Left lobe of liver (tissue), 2 donors: ENCODE measurements at regions not wholly inside any gene's neighbourhood (a gene's known extent, or its start where the extent isn't known, plus 50 kb on each side); places are given as distances from the start of the nearest gene placed in this dataset.

ENCODE experiments used
- ATAC-seq: fragments of 200-7000 bp; cut with Tn5 transposase; one replicate; pipeline ENCODE4 v1.9.1; 2020; ENCODE audit warnings: mild to moderate bottlenecking, moderate library complexity
- DNase-seq: peaks from one replicate; pipeline ENCODE4 v3.0.0-alpha.2; 2020; ENCODE audit warnings: low spot score
- donor health status: DM: no; HTN: no; CAD: no; lungs with moderate emphysema.
- donor health status: DM: no; HTN: yes; CAD: no.

- DNase-seq = no peak
- peak; percentile 43 for ATAC-seq
Measured at GRCh38 chr16:73713778-73714495, 582.7 kb upstream of the PSMD7 start.

GRCh38 chr16:73713251-73713650, 583.4 kb upstream of the PSMD7 start:
- DNase-seq (no peak), ATAC-seq (no peak)

GRCh38 chr16:73711406-73712080, 585.1 kb upstream of the PSMD7 start:
- ATAC-seq = no peak
- no peak for DNase-seq

DNA sequence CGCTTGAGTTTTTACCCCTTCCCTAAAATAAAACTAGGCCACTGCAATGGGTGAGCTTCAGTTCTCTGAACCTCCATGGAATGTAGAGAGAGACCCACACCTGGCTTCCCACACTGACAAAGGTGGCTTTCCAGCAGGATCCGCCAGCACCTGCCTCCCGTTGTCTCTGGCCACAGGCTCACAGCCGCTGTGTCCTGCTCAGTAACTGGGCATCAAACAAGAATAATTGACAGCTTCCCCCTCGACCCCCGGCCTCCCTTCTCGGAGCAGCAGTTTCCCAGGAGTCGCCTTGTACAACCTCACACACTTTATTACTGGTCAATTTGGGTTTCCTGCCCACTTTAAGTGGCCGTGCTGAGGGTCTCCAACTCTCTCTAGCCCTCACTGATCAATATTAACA, 586.1 kb upstream of the PSMD7 start:
- no peak for ATAC-seq

DNA sequence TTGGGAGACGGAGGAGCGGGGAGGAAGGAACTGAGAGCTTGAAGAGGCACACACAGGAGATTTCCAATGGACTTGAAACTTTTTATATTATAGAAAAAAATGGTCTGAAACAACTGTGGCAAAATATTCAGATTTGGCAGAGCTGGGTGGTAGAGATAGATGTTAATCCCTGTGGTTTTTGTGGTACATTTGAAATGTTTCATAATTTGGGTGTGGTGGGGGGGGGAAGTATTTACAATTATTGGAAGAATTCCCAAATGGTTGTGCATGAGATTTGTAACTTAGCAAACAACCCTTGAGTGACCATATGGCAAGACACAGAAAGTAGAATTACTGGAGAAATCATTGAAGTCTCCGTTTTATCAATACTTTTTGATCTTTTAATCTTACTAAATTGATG, 588.8 kb upstream of the PSMD7 start:
- no peak for DNase-seq
- ATAC-seq = no peak

More for the DNA sequence above, 586.1 kb upstream of the PSMD7 start:
- DNase-seq = no peak

GRCh38 chr16:73703891-73704290, 592.7 kb upstream of the PSMD7 start:
- DNase-seq (no peak), ATAC-seq (no peak)

DNA sequence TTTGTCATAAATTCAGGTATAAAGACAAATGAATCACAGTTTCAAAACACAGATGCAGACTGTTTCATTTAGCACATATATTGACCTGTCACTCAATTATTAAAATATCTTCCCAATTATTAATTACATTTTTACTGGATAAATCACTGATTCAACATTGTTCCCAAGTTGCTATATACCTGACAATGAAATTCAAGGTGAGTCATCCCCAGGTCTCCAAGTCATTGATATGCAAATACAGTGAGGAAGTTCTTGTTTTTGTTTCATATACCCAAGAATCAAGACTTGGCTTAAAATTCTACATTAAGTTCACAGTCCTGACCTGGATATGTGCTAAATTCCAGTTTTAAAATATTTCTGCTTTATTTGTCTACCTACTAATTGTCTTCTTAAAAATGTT, 599.3 kb upstream of the PSMD7 start:
- DNase-seq (no peak), ATAC-seq (no peak)

- ATAC-seq = no peak
- no peak for DNase-seq
Measured at GRCh38 chr16:73692861-73693260, 603.8 kb upstream of the PSMD7 start.

- ATAC-seq (no peak), DNase-seq (no peak)
Measured at GRCh38 chr16:73683804-73684203, 612.8 kb upstream of the PSMD7 start.

DNA sequence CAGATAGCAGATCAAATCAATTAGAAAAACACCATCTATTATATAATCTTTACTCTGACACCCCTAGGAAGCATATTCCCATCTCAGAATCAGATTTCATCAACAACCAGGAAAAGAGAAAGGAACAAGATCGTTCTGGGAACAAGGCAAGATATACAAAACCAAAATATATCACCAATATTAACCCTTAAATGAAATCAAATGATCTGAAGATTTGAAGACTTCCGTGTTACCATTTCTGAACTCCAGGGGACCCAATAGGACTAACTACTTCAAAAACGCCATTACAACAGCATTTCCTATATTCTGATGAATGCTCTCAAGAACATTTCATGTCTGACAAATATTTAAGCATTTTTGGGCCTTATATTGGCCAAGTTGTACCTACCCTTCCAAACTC, 624.2 kb upstream of the ZFHX3 start:
- ATAC-seq = no peak

GRCh38 chr16:73670836-73671820, 623.2 kb upstream of the ZFHX3 start:
- DNase-seq (no peak), ATAC-seq (no peak)

More for the DNA sequence above, 624.2 kb upstream of the ZFHX3 start:
- DNase-seq = no peak

DNA sequence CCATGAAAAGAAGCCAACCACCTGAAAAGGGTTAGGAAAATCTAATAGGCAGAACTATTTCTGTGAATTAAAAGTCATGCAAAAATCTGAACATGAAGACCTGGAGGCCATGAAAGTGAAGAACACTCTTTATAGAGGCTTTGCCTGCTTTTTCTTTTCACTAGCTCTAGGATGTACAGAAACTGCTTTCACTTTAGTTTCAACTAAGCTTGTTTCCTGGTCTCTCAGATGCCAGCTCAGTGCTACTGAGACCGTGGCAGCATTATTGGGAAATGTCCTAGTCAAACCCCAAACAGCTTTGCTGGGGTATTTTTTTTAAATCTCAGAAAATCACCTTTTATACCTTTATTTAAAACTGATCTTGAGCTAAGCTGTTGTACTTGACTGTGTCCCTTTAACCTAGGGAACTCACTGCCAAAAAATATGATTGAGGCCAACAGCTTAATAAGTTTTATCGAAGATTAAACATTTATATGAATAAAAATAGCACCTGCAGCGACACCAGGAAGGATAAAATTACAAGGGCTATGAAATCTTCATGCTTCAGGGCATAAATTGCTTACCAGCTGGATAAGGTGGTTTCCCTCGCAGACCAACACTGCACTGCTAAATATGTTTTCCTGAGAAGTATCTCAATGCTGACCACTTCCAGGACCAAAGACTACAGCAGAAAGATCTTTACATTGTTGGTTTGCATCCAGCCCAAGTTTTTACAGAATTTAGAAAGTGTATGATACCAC, 621.8 kb upstream of the ZFHX3 start:
- no peak for ATAC-seq

GRCh38 chr16:73663720-73664119, 615.8 kb upstream of the ZFHX3 start:
- ATAC-seq (no peak), DNase-seq (no peak)

More for the DNA sequence above, 621.8 kb upstream of the ZFHX3 start:
- DNase-seq = no peak

- no peak for DNase-seq
- no peak for ATAC-seq
Measured at GRCh38 chr16:73636196-73636595, 588.3 kb upstream of the ZFHX3 start.

GRCh38 chr16:73629011-73629410, 581.1 kb upstream of the ZFHX3 start:
- no peak for ATAC-seq

DNA sequence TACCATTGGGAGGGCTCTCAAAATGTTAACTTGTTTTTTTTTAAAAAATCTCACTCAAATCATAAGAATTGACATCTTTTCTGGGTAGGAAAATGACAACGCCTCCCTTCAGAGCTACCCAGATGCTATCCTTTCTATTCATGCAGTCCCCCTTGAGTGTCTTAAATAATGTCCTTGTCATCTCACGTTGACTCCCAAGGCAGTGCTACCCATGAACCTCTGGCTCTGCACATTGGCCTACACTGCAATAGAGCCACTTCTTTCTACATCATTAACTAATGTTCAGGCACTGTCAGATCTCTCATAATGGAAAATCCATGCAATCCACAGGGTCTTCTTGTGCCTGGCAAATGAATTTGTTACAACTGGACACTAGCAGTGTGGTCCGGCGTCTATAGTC, 569.8 kb upstream of the ZFHX3 start:
- ATAC-seq = no peak

More at GRCh38 chr16:73629011-73629410, 581.1 kb upstream of the ZFHX3 start:
- no peak for DNase-seq

GRCh38 chr16:73616770-73617169, 568.8 kb upstream of the ZFHX3 start:
- DNase-seq (no peak), ATAC-seq (no peak)

More for the DNA sequence above, 569.8 kb upstream of the ZFHX3 start:
- no peak for DNase-seq

DNA sequence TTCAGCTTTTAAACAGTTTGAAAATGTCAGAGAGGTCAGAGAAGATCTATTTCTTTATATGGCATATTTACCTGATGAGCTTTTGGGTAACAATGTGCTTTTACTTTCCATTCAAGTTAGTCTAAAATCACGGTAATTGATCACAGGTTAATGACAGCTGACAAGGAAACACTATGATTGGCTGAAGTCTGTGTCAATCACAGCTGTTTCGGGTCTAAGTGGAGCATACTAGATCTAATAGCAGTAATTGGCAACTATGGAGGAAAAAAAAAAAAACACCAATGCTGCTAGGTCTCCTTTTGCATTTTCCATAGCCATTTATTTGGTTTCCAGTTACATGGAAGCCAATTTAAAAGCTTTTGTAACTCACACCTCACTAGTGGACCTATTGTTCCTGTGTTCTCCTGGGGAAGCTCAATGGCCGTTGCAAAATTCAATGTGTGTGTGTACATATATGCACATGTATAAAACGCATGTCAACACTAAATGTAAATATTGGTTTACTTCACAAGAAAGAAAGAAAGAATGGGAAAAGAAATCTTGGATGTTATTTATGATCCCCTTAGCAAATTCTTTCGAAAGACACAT, 568.3 kb upstream of the ZFHX3 start:
- no peak for DNase-seq
- ATAC-seq = no peak

DNA sequence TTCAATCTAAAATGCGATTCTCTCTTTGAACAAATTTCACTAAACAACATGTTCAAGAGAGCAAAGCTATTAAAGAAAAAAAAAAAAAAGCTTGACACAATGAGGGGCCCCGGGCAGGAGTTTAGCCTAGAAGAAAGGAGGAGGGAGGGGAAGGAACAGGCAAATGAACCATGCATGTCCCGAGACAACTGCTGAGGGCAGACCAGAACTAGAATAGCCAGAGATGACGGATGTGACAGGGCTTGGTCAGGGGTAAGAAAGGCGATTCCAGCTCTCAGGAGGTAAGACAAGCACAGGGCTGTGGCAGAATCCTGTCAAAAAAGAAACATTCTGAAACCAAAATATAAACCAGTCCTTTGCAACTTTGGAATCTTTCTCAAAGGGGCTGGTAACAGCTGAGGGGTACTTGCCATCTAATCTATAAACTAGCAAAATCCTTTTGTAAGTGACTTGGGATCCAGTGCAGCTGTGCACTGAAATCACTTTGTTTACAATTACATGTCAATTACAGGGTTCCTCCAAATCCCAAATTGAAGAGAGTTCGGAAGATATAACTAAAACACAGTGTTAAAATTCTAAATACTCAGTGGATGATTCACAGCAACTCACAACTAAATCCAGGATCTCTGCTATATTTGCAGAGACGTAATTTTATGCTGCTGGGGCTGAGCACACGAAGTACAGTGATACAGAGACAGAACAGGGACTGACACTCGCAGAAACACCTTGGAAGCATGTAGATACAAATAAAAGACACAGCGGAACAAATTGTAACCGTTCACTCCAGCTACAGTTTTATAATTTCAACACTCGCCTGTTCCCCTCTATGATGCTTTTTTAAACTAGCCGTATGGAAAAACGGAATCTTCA, 567.4 kb upstream of the ZFHX3 start:
- DNase-seq (no peak), ATAC-seq (no peak)
